ENCODE measurements at regions not wholly inside any gene's neighbourhood (a gene's known extent, or its start where the extent isn't known, plus 50 kb on each side); places are given as distances from the start of the nearest gene placed in this dataset.

DNA sequence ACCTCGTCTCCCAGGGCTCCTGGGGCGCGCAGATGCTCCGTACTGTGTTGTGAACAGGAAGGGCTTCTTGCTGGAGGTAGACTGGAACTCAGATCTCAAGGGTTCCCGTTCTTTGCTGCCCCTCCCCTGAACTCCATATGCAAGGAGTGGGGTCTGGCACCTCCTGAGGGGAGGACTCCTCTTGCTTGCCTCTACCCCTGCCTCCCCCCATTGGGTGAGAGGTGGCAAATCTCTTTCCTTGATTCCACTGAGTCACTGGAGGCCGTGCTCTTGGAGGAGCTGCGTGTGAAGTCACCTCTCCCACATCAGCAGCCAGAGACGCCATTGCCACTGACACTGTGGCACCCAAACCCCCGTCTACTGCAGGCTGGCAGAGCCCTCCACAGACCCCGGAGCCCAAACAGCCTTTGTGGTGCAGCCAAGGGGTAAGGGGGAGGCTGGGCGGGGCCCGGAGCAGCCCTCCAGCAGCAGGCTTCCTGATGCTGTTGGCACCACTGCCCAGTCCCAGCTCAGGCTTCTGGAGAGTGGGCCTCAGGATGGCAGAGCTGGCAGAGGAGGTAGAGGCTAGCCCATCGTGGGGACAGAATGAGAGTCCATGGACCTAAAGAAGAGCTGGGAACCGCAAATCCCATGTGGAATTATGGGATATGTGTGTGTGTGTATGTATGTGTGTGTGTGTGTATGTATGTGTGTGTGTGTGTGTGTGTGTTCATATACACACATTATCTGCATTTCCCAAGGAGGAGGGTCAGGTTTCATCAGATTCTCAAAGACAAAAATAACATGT, 104.9 kb upstream of the RUNX3 start:
- Histone ChIP-seq H3K4me3 (no peak overlapping the region), H3K9me3 (no peaks in the 10 kb centered on the region), H3K27me3 (no peaks in the 10 kb centered on the region), H3K27ac (no peak overlapping the region), H3K36me3 (no peaks in the 10 kb centered on the region), H3K4me1 (no peaks in the 10 kb centered on the region)
- no peak for TF ChIP-seq POLR2A (IDR thresholded peaks at IDR 0.05)
- TF ChIP-seq, protein P1, sequence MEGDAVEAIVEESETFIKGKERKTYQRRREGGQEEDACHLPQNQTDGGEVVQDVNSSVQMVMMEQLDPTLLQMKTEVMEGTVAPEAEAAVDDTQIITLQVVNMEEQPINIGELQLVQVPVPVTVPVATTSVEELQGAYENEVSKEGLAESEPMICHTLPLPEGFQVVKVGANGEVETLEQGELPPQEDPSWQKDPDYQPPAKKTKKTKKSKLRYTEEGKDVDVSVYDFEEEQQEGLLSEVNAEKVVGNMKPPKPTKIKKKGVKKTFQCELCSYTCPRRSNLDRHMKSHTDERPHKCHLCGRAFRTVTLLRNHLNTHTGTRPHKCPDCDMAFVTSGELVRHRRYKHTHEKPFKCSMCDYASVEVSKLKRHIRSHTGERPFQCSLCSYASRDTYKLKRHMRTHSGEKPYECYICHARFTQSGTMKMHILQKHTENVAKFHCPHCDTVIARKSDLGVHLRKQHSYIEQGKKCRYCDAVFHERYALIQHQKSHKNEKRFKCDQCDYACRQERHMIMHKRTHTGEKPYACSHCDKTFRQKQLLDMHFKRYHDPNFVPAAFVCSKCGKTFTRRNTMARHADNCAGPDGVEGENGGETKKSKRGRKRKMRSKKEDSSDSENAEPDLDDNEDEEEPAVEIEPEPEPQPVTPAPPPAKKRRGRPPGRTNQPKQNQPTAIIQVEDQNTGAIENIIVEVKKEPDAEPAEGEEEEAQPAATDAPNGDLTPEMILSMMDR (IDR thresholded peaks at IDR 0.05): no peak
- 76% methylated on average over 6 of the region's 14 CpGs for WGBS (ENCODE audit: insufficient coverage, low coverage, low lambda C conversion rate, missing lambda C conversion rate)
- intact Hi-C loops (cut with DNase I): loop anchor here (10.0 kb wide), 2 partner anchors 90 to 190 kb away; no protein-coding TSS in a partner anchor
- DNase-seq (peak in 1 of 3 donors; percentile 51), ATAC-seq (no peak)

DNA sequence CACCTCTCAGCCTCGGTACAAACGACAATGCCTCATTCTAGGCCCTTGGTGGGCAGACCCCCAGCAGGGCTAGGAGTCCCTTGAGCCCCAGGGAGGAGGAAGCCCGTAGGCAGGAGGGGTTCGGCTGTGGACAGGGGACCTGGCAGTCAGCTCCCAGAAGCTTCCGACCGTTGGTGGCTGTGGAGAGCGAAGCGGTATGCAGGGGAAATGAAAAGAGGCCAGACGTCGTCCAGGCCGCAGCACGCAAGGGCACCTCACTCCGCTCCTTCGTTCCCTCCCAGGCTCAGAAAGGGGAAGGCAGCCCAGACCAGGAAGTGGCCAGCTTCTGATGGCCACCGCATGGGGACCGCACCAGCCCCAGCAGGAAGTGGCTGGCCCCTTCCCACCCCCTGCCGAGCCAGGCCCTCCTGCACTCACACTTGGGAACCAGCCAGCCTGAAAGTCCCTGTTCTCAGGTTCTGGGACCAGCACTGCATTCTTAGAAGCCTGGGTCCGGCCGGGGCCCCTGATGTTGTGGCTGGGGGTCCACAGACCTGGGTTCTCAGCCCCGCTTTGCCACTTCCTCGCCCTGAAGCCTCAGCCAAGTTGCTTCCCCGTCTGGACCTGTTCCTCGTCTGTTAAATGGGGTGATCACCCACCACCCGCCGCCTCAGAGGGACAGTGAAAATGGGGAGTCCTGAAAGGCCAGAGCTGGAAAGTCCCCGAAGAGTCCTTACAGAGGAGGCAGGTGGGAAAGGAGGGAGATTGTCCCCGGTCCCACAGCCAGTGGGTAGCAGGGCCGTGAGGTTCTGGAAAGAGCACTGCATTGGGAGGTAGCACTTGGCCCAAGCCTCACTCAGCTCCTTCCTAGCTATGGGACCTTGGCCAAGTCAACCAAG, 104.0 kb upstream of the RUNX3 start:
- Histone ChIP-seq H3K36me3 (no peaks in the 10 kb centered on the region), H3K27me3 (no peaks in the 10 kb centered on the region), H3K4me1 (no peaks in the 10 kb centered on the region), H3K9me3 (no peaks in the 10 kb centered on the region), H3K27ac (peak overlapping the region in 1 of 3 donors; percentile 38), H3K4me3 (no peak overlapping the region)
- ATAC-seq: peak; percentile 51 to 69 (median 60)
- TF ChIP-seq, protein P1 (IDR thresholded peaks at IDR 0.05): no peak
- TF ChIP-seq POLR2A (IDR thresholded peaks at IDR 0.05): no peak
- WGBS (ENCODE audit: insufficient coverage, low coverage, low lambda C conversion rate, missing lambda C conversion rate): 49% methylated on average over 6 of the region's 28 CpGs
- peak in 2 of 3 donors; percentile 58 to 73 for DNase-seq
- intact Hi-C loops (cut with DNase I): loop anchor here (10.0 kb wide), 2 partner anchors 89 to 189 kb away; no protein-coding TSS in a partner anchor

DNA sequence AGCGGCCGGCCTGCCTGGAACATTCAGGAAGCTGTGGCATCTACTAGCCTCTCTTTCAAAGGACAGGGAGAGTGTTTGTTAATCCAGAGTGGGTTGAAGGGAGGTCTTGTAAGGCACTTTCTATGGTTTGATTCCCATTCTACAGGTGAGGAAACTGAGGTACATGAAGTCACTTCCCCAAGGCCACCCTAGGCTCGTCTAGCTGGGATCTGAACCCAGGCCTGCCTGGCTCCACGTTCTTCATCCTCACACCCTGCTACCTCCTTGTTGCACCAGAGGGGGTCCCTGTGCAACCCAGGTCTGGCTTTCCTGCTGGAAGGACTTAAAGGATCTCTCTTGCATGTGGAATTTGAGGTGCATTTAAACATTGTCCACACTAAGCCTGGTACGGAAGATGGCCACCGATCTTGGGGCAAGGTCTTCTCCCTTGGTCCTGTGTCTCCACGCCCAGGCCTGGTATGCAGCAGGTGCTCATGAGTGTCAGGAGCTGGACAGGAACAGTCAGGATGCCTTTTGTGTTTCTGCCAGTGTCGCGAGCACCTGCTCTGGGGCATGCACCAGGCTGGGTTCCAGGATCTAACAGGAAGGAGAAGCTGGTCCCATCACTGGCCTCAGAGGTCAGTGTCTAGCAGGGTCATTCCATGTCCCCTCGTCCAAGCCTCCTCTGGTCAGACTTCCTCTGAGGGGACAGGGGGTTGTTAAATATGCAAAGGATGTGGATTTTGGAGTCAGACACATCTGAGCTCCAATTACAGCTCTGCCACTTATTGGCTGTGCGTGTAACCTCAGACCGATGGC, 103.2 kb upstream of the RUNX3 start:
- TF ChIP-seq, protein P1 (IDR thresholded peaks at IDR 0.05): no peak
- ATAC-seq (no peak), DNase-seq (no peak)
- H3K9me3 ChIP-seq: no peaks in the 10 kb centered on the region
- no peaks in the 10 kb centered on the region for H3K4me1 ChIP-seq
- 80% methylated on average over 6 of the region's 12 CpGs for WGBS (ENCODE audit: insufficient coverage, low coverage, low lambda C conversion rate, missing lambda C conversion rate)
- no peaks in the 10 kb centered on the region for H3K27me3 ChIP-seq
- H3K27ac ChIP-seq: no peak overlapping the region
- H3K36me3 ChIP-seq: no peaks in the 10 kb centered on the region
- no peak overlapping the region for H3K4me3 ChIP-seq
- intact Hi-C loops (cut with DNase I): loop anchor here (10.0 kb wide), 2 partner anchors 88 to 188 kb away; no protein-coding TSS in a partner anchor

DNA sequence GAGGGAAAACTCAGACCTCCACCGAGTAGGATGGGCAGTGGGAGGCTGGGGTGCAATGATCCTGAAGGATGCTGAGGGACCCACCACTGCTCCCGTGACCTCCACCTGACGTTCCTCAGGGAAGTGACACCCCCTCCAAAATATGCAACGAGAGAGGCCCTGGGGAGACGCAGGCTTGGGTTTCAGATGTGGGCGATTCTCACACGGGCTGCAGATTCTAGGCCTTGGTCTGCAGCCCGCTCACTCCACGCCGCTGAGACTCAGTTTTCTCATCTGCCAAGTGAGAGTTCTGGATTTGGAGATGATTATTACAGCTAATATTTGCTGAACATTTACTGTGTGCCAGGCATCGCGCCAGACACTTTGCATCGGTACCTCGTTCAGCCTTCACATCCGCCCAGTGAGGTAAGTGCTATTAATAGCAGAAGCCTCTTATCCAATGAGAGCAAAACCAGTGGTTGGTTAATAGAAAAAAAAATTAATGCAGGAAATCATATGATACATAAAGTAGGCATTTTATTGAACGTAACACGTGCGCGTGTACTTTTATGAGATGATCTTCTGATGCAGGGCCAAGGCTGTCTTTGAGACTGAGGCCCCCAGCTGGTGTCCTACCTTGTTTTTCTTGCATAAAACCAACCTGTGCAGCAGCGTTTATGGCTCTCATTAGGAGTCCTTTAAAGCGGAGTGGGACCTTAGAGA, 102.0 kb upstream of the RUNX3 start:
- DNase-seq (no peak), ATAC-seq (no peak)
- H3K27me3 ChIP-seq: no peaks in the 10 kb centered on the region
- H3K27ac ChIP-seq: no peak overlapping the region
- H3K9me3 ChIP-seq: no peaks in the 10 kb centered on the region
- H3K4me3 ChIP-seq: no peak overlapping the region
- TF ChIP-seq POLR2A (IDR thresholded peaks at IDR 0.05): no peak
- TF ChIP-seq, protein P1 (IDR thresholded peaks at IDR 0.05): no peak
- H3K36me3 ChIP-seq: no peaks in the 10 kb centered on the region
- 51% methylated on average over 14 of the region's 21 CpGs for WGBS (ENCODE audit: insufficient coverage, low coverage, low lambda C conversion rate, missing lambda C conversion rate)
- intact Hi-C loops (cut with DNase I): loop anchor here (10.0 kb wide), 2 partner anchors 87 to 187 kb away; no protein-coding TSS in a partner anchor
- H3K4me1 ChIP-seq: no peaks in the 10 kb centered on the region
